HEK293 (cell line): ENCODE measurements at regions not wholly inside any gene's neighbourhood (a gene's known extent, or its start where the extent isn't known, plus 50 kb on each side); places are given as distances from the start of the nearest gene placed in this dataset.

Experiments used
- CTCF ChIA-PET: fragments of 350-600 bp; formaldehyde crosslinking; extraction: SDS; loops from one replicate; lab custom pipeline; 2021; ENCODE audit warnings: antibody characterized with exemption; lab: Yijun Ruan, JAX
- POLR2A ChIA-PET: fragments of 300-600 bp; formaldehyde crosslinking; extraction: SDS; loops from one replicate; lab custom pipeline; 2020; ENCODE audit warnings: antibody characterized with exemption, inconsistent platforms; lab: Yijun Ruan, JAX
- H3K27ac ChIP-seq: fragments of 200-500 bp; sonication (Bioruptor generic); 2 replicates; pipeline ENCODE4 v1.5.1; 2014; ENCODE audit warnings: low read depth, low read length, control low read depth, inconsistent platforms; ENCODE audit errors: extremely low read depth
- H3K36me3 ChIP-seq, 2 experiments: fragments of 200-500 bp in 1 of 2; sonication (Bioruptor generic) in 1 of 2; 1 replicate in 1 of 2; 2 replicates in 1 of 2; pipeline ENCODE4 v1.5.1; 2014 to 2017; ENCODE audit warnings: inconsistent platforms in 2 of 2, low read length in 2 of 2; ENCODE audit not compliant: control insufficient read depth in 2 of 2, insufficient read depth in 1 of 2
- H3K4me1 ChIP-seq: fragments of 200-500 bp; sonication (Bioruptor generic); 2 replicates; pipeline ENCODE4 v1.5.1; 2014; ENCODE audit warnings: mild to moderate bottlenecking, low read length, inconsistent platforms; ENCODE audit not compliant: control insufficient read depth, insufficient read depth
- H3K4me3 ChIP-seq: 2 replicates; pipeline ENCODE4 v1.5.1; 2011; ENCODE audit warnings: low read depth, mild to moderate bottlenecking, control low read depth, low read length, moderate library complexity
- H3K9me3 ChIP-seq: fragments of 200-500 bp; sonication (Bioruptor generic); 2 replicates; pipeline ENCODE4 v1.5.1; 2014; ENCODE audit warnings: low read depth, low read length, inconsistent platforms; ENCODE audit not compliant: control insufficient read depth, insufficient read depth
- KLF16 ChIP-seq: fragments of 450-650 bp; formaldehyde crosslinking; IDR thresholded peaks from 2 replicates; pipeline ENCODE4 v1.5.1; 2017; ENCODE audit warnings: missing biosample characterization, missing genetic modification characterization
- YY2 ChIP-seq: fragments of 450-650 bp; formaldehyde crosslinking; IDR thresholded peaks from 2 replicates; pipeline ENCODE4 v1.5.1; 2016; ENCODE audit warnings: missing biosample characterization, missing genetic modification characterization
- ZBTB1 ChIP-seq: fragments of 450-650 bp; formaldehyde crosslinking; IDR thresholded peaks from 2 replicates; pipeline ENCODE4 v1.5.1; 2016; ENCODE audit warnings: missing biosample characterization, missing genetic modification characterization
- ZBTB7A ChIP-seq: fragments of 450-650 bp; formaldehyde crosslinking; IDR thresholded peaks from 2 replicates; pipeline ENCODE4 v1.5.1; 2016; ENCODE audit warnings: low read depth, missing biosample characterization, missing genetic modification characterization
- ZNF132 ChIP-seq: fragments of 450-650 bp; formaldehyde crosslinking; IDR thresholded peaks from 2 replicates; pipeline ENCODE4 v1.5.1; 2017; ENCODE audit warnings: missing biosample characterization, missing genetic modification characterization, borderline replicate concordance
- ZNF19 ChIP-seq: fragments of 450-650 bp; formaldehyde crosslinking; IDR thresholded peaks from 2 replicates; pipeline ENCODE4; 2016; ENCODE audit warnings: missing biosample characterization, missing genetic modification characterization, low read depth
- ZNF514 ChIP-seq: fragments of 450-650 bp; formaldehyde crosslinking; IDR thresholded peaks from 2 replicates; pipeline ENCODE4 v1.5.1; 2016; ENCODE audit warnings: missing biosample characterization, missing genetic modification characterization
- ZNF596 ChIP-seq: fragments of 450-650 bp; IDR thresholded peaks from 2 replicates; pipeline ENCODE4 v1.5.0; 2018; ENCODE audit warnings: missing biosample characterization, mild to moderate bottlenecking, missing genetic modification characterization, moderate library complexity
- ZNF624 ChIP-seq: fragments of 450-650 bp; formaldehyde crosslinking; IDR thresholded peaks from 2 replicates; pipeline ENCODE4 v1.5.1; 2017; ENCODE audit warnings: missing biosample characterization, missing genetic modification characterization
- ZNF626 ChIP-seq: fragments of 450-650 bp; sonication (Bioruptor Pico); formaldehyde crosslinking; IDR thresholded peaks from 2 replicates; pipeline ENCODE4 v1.5.1; 2018; ENCODE audit warnings: missing biosample characterization, missing genetic modification characterization, inconsistent platforms
- ZNF654 ChIP-seq: fragments of 450-650 bp; formaldehyde crosslinking; IDR thresholded peaks from 2 replicates; pipeline ENCODE4 v1.5.1; 2016; ENCODE audit warnings: low read depth, missing biosample characterization, missing genetic modification characterization
- ZNF660 ChIP-seq: fragments of 450-650 bp; IDR thresholded peaks from 2 replicates; pipeline ENCODE4 v1.5.1; 2018; ENCODE audit warnings: missing biosample characterization, mild to moderate bottlenecking, missing genetic modification characterization
- ZNF776 ChIP-seq: fragments of 450-650 bp; formaldehyde crosslinking; IDR thresholded peaks from 2 replicates; pipeline ENCODE4 v1.5.0; 2017; ENCODE audit warnings: missing biosample characterization, missing genetic modification characterization, borderline replicate concordance
- TF ChIP-seq, protein P1 (sequence below): fragments of 450-650 bp; formaldehyde crosslinking; IDR thresholded peaks from 2 replicates; pipeline ENCODE4 v1.5.1; 2017; ENCODE audit warnings: missing biosample characterization, missing genetic modification characterization
- TF ChIP-seq, protein P2 (sequence below): fragments of 450-650 bp; formaldehyde crosslinking; IDR thresholded peaks from 2 replicates; pipeline ENCODE4 v1.5.1; 2016; ENCODE audit warnings: missing biosample characterization, missing genetic modification characterization
- TF ChIP-seq, protein P3 (sequence below): fragments of 450-650 bp; formaldehyde crosslinking; conservative IDR thresholded peaks from 2 replicates; pipeline ENCODE4 v1.5.1; 2016; ENCODE audit warnings: low read depth, missing biosample characterization, missing genetic modification characterization
- TF ChIP-seq, protein P4 (sequence below): fragments of 450-650 bp; IDR thresholded peaks from 2 replicates; pipeline ENCODE4 v1.5.1; 2018; ENCODE audit warnings: missing biosample characterization, mild to moderate bottlenecking, missing genetic modification characterization
- TF ChIP-seq, protein P5 (sequence below): fragments of 450-650 bp; formaldehyde crosslinking; IDR thresholded peaks from 2 replicates; pipeline ENCODE4 v1.5.1; 2016; ENCODE audit warnings: missing biosample characterization, missing genetic modification characterization
- TF ChIP-seq, protein P6 (sequence below): fragments of 450-650 bp; formaldehyde crosslinking; IDR thresholded peaks from 2 replicates; pipeline ENCODE4 v1.5.1; 2016; ENCODE audit warnings: missing biosample characterization, missing genetic modification characterization

DNA sequence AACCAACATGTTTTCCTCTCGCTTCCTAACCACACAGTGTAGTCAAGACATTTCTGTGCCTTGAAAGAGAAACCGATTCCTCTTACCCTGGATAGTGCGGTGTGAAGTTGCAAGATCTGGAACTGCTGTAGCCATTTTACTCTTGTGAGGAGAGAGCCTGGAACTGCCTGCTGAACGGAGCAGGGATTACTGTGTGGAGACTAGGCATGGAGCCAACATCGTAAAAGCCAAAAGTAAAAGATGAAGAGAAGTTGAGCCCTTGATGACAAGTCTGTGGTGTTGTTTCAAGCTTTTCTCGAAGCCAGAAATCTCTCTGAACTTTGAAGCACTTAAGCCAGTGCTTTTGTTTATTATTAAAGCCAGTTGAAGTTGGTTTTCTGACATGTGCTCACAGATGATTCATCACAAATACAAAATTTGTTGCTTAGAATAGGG, 110.1 kb upstream of the GRIN3A start:
- no peak for TF ChIP-seq ZNF660 (tag by site-specific recombination)
- TF ChIP-seq, protein P1, sequence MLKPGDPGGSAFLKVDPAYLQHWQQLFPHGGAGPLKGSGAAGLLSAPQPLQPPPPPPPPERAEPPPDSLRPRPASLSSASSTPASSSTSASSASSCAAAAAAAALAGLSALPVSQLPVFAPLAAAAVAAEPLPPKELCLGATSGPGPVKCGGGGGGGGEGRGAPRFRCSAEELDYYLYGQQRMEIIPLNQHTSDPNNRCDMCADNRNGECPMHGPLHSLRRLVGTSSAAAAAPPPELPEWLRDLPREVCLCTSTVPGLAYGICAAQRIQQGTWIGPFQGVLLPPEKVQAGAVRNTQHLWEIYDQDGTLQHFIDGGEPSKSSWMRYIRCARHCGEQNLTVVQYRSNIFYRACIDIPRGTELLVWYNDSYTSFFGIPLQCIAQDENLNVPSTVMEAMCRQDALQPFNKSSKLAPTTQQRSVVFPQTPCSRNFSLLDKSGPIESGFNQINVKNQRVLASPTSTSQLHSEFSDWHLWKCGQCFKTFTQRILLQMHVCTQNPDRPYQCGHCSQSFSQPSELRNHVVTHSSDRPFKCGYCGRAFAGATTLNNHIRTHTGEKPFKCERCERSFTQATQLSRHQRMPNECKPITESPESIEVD (tag by site-specific recombination): peak; percentile 73
- CTCF ChIA-PET: no interaction called here
- Histone ChIP-seq H3K27ac (no peak overlapping the region), H3K36me3 (no peaks in the 10 kb centered on the region), H3K4me1 (no peaks in the 10 kb centered on the region), H3K4me3 (no peak overlapping the region), H3K9me3 (no peaks in the 10 kb centered on the region)
- POLR2A ChIA-PET: no interaction called here

DNA sequence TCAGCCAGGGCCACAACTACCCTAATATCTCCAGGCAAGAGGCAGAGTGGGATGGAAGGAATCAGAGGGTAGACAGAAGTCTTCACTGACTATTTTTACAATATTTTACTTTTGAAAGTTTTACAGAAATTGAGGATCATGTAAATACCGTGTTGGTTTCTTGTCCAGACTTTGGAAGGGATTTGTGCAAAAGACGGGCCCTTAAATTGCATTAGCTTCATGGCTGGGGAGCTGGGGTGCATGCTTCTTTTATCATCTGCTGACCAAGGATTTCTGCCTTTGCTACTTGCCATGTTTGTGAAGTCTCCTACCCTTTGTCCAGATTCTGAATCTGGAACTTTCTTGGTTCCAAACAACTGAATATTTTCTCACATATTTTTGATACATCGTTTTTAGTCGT, 107.7 kb upstream of the GRIN3A start:
- POLR2A ChIA-PET: no interaction called here
- no peak overlapping the region for H3K27ac ChIP-seq
- CTCF ChIA-PET: interaction anchor here (0.6 kb wide), 1 partner anchor 385 kb away, joined by 3 read pairs; no protein-coding TSS in a partner anchor
- TF ChIP-seq, protein P2, sequence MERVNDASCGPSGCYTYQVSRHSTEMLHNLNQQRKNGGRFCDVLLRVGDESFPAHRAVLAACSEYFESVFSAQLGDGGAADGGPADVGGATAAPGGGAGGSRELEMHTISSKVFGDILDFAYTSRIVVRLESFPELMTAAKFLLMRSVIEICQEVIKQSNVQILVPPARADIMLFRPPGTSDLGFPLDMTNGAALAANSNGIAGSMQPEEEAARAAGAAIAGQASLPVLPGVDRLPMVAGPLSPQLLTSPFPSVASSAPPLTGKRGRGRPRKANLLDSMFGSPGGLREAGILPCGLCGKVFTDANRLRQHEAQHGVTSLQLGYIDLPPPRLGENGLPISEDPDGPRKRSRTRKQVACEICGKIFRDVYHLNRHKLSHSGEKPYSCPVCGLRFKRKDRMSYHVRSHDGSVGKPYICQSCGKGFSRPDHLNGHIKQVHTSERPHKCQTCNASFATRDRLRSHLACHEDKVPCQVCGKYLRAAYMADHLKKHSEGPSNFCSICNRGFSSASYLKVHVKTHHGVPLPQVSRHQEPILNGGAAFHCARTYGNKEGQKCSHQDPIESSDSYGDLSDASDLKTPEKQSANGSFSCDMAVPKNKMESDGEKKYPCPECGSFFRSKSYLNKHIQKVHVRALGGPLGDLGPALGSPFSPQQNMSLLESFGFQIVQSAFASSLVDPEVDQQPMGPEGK (tag by site-specific recombination): no peak
- TF ChIP-seq YY2 (tag by site-specific recombination) (no peak), ZNF626 (no peak), ZNF132 (no peak), ZNF19 (tag by site-specific recombination) (no peak)
- TF ChIP-seq, protein P3, sequence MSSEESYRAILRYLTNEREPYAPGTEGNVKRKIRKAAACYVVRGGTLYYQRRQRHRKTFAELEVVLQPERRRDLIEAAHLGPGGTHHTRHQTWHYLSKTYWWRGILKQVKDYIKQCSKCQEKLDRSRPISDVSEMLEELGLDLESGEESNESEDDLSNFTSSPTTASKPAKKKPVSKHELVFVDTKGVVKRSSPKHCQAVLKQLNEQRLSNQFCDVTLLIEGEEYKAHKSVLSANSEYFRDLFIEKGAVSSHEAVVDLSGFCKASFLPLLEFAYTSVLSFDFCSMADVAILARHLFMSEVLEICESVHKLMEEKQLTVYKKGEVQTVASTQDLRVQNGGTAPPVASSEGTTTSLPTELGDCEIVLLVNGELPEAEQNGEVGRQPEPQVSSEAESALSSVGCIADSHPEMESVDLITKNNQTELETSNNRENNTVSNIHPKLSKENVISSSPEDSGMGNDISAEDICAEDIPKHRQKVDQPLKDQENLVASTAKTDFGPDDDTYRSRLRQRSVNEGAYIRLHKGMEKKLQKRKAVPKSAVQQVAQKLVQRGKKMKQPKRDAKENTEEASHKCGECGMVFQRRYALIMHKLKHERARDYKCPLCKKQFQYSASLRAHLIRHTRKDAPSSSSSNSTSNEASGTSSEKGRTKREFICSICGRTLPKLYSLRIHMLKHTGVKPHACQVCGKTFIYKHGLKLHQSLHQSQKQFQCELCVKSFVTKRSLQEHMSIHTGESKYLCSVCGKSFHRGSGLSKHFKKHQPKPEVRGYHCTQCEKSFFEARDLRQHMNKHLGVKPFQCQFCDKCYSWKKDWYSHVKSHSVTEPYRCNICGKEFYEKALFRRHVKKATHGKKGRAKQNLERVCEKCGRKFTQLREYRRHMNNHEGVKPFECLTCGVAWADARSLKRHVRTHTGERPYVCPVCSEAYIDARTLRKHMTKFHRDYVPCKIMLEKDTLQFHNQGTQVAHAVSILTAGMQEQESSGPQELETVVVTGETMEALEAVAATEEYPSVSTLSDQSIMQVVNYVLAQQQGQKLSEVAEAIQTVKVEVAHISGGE (tag by site-specific recombination): no peak
- TF ChIP-seq, protein P4, sequence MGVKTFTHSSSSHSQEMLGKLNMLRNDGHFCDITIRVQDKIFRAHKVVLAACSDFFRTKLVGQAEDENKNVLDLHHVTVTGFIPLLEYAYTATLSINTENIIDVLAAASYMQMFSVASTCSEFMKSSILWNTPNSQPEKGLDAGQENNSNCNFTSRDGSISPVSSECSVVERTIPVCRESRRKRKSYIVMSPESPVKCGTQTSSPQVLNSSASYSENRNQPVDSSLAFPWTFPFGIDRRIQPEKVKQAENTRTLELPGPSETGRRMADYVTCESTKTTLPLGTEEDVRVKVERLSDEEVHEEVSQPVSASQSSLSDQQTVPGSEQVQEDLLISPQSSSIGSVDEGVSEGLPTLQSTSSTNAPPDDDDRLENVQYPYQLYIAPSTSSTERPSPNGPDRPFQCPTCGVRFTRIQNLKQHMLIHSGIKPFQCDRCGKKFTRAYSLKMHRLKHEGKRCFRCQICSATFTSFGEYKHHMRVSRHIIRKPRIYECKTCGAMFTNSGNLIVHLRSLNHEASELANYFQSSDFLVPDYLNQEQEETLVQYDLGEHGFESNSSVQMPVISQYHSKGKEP (tag by site-specific recombination): no peak
- H3K4me3 ChIP-seq: no peak overlapping the region
- H3K4me1 ChIP-seq: no peaks in the 10 kb centered on the region
- no peaks in the 10 kb centered on the region for H3K9me3 ChIP-seq
- H3K36me3 ChIP-seq: no peaks in the 10 kb centered on the region

DNA sequence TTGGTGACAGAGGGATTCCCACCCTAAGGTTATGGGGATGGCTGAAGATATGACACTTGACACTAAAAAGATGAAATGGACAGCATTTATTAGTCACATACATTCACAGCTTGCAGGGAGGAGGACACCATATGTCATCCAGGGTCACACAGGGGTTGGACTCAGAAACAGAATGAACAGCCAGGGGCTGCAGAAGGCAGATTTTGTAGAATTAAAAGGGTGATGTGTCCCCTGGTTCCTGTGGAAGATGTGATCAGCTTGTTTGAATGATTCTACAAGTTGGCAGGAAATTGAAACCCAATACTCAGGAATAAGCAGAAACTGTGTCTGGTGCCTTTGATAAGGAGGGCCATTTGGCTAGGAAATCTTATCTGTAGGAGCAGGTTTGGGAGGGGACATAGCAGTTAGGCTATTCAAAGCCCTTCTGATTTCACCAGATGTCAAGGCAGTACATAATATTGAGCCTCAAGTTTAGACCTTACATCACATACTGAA, 102.3 kb upstream of the GRIN3A start:
- ChIA-PET POLR2A (no interaction called here), CTCF (no interaction called here)
- Histone ChIP-seq H3K27ac (no peak overlapping the region), H3K9me3 (no peaks in the 10 kb centered on the region), H3K4me1 (no peaks in the 10 kb centered on the region), H3K4me3 (no peak overlapping the region), H3K36me3 (no peaks in the 10 kb centered on the region)
- TF ChIP-seq KLF16 (no peak), ZBTB7A (tag by site-specific recombination) (no peak), ZNF596 (tag by site-specific recombination) (no peak), ZNF654 (tag by site-specific recombination) (no peak), ZNF624 (tag by site-specific recombination) (no peak), ZNF514 (tag by site-specific recombination) (no peak), ZNF776 (no peak), ZBTB1 (tag by site-specific recombination) (no peak)
- TF ChIP-seq, protein P5, sequence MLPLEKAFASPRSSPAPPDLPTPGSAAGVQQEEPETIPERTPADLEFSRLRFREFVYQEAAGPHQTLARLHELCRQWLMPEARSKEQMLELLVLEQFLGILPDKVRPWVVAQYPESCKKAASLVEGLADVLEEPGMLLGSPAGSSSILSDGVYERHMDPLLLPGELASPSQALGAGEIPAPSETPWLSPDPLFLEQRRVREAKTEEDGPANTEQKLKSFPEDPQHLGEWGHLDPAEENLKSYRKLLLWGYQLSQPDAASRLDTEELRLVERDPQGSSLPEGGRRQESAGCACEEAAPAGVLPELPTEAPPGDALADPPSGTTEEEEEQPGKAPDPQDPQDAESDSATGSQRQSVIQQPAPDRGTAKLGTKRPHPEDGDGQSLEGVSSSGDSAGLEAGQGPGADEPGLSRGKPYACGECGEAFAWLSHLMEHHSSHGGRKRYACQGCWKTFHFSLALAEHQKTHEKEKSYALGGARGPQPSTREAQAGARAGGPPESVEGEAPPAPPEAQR (tag by site-specific recombination): no peak
- TF ChIP-seq, protein P6, sequence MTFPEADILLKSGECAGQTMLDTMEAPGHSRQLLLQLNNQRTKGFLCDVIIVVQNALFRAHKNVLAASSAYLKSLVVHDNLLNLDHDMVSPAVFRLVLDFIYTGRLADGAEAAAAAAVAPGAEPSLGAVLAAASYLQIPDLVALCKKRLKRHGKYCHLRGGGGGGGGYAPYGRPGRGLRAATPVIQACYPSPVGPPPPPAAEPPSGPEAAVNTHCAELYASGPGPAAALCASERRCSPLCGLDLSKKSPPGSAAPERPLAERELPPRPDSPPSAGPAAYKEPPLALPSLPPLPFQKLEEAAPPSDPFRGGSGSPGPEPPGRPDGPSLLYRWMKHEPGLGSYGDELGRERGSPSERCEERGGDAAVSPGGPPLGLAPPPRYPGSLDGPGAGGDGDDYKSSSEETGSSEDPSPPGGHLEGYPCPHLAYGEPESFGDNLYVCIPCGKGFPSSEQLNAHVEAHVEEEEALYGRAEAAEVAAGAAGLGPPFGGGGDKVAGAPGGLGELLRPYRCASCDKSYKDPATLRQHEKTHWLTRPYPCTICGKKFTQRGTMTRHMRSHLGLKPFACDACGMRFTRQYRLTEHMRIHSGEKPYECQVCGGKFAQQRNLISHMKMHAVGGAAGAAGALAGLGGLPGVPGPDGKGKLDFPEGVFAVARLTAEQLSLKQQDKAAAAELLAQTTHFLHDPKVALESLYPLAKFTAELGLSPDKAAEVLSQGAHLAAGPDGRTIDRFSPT: no peak
